Ovary (tissue), 3 donors: ENCODE measurements at regions not wholly inside any gene's neighbourhood (a gene's known extent, or its start where the extent isn't known, plus 50 kb on each side); places are given as distances from the start of the nearest gene placed in this dataset.

Experiments
- POLR2A ChIP-seq: fragments of 450-650 bp; IDR thresholded peaks from one replicate; pipeline ENCODE4 v1.6.1; 2017; ENCODE audit warnings: antibody characterized with exemption, mild to moderate bottlenecking, moderate library complexity
- TF ChIP-seq, protein P1 (sequence below), 3 donors: fragments of 450-650 bp in 2 of 3; fragments of 200-600 bp in 1 of 3; IDR thresholded peaks; one replicate each; pipeline versions ENCODE4 v1.5.1 to v1.8.0; 2016 to 2022; ENCODE audit warnings: antibody characterized with exemption in 3 of 3, mild to moderate bottlenecking in 1 of 3
- donor health status: DM: no; HTN: no; CAD: no.

DNA sequence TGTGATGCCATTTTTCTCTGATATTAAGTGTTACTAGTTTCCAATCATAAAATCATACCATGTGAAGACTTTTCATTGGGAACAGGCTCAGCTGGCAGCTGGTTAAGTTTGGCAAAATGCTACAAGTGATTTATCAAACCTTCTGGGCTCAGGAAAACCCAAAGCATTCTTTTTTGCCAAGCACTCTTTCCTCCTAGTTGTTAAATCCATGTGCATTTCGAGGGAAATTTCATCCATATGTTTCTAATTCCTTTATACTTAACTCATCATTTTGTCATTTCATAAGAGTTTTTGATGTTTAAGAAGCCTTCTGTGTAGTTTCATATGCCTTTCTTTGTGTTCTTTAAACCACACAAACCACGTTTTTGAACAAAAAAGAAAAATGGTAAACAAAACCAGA lies 217.6 kb upstream of the PDE10A start:
- TF ChIP-seq, protein P1, sequence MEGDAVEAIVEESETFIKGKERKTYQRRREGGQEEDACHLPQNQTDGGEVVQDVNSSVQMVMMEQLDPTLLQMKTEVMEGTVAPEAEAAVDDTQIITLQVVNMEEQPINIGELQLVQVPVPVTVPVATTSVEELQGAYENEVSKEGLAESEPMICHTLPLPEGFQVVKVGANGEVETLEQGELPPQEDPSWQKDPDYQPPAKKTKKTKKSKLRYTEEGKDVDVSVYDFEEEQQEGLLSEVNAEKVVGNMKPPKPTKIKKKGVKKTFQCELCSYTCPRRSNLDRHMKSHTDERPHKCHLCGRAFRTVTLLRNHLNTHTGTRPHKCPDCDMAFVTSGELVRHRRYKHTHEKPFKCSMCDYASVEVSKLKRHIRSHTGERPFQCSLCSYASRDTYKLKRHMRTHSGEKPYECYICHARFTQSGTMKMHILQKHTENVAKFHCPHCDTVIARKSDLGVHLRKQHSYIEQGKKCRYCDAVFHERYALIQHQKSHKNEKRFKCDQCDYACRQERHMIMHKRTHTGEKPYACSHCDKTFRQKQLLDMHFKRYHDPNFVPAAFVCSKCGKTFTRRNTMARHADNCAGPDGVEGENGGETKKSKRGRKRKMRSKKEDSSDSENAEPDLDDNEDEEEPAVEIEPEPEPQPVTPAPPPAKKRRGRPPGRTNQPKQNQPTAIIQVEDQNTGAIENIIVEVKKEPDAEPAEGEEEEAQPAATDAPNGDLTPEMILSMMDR (IDR thresholded peaks at IDR 0.05), result no peak
- TF ChIP-seq POLR2A, result no peak
